CMK (cell line): ENCODE measurements at regions not wholly inside any gene's neighbourhood (a gene's known extent, or its start where the extent isn't known, plus 50 kb on each side); places are given as distances from the start of the nearest gene placed in this dataset.
"Not testable (repeated sequence)": the region's sequence is repeated elsewhere in the genome, so short reads cannot be mapped to it uniquely, and the experiment has no call there.

Experiments used
- DNase-seq: peaks from one replicate; pipeline ENCODE4 v3.0.0-alpha.2; 2010; ENCODE audit warnings: low read depth

GRCh38 chr6:103895136-103895535 is 964.6 kb downstream of the HACE1 start:
- DNase-seq, result no peak

GRCh38 chr6:103893141-103893581 is 966.6 kb downstream of the HACE1 start:
- no peak for DNase-seq

DNA sequence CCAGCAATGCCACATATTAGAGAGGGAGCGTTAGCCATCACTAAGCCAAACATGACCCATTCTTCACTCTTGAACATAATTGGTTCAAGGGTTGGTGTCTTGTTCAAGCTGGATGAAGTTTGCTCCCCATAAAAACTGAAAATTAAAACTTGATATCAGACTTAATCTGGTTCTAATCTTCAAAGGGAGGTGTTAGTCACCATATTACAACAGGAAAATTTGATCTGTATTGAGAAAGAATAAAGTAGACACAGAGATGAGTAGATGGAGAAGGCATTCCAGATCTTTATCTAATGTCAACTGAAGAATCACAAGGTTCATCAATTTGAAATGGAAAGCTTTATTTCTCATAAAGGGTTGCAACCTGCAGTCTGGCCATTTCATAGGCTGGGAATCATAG is 972.8 kb downstream of the HACE1 start:
- no peak for DNase-seq

DNA sequence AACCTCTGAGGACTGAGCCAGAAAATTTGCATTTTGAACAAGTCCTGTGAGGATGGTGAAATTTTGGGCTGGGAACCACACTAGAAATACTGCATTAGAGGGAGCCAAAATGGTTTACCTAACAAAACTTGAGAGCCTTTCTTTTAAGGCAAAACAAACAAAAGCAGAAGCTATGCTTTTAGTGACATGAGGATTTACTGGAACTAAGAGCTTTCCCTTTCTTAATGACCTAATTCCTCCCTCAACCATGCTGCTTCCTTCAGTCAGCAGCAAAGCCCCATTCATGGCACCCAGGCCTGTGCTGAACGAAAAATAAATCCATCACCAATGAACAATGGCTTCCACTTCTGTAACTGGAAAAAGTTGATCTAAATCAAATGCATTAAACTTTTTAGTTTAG is 974.3 kb downstream of the HACE1 start:
- no peak for DNase-seq

DNA sequence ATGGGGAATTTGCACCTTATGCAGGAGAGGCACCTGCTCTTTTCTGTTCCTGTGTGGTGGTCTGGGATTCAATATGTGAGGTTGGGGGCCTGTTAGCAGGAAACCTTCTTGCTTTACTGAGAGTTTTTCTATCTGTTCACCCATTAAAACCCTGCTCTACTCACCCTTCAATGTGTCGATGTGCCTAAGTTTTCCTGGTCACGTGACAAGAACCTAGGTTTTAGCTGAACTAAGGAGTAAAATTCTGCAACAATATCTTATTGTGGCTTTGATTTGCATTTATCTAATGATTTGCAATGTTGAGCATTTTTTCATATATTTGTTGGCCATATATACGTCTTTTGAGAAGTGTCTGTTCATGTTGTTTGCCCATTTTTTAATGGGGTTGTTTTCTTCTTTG is 979.9 kb downstream of the HACE1 start:
- DNase-seq, result no peak

- no peak for DNase-seq
These were observed 984.5 kb downstream of the HACE1 start for GRCh38 chr6:103875221-103875620.

DNA sequence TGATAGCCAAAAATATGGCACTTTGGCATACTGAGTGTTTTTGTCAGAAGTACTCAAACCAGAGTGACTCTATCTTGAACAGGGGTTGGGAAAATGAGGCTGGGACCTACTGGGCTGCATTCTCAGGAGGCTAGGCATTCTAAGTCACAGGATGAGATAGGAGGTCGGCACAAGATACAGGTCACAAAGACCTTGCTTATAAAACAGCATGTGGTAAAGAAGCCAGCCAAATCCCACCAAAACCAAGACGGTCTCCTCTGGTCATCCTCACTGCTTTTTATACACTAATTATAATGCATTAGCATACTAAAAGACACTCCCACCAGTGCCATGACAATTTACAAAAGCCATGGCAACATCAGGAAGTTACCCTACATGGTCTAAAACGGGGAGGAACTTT is 985.1 kb downstream of the HACE1 start:
- no peak for DNase-seq

DNA sequence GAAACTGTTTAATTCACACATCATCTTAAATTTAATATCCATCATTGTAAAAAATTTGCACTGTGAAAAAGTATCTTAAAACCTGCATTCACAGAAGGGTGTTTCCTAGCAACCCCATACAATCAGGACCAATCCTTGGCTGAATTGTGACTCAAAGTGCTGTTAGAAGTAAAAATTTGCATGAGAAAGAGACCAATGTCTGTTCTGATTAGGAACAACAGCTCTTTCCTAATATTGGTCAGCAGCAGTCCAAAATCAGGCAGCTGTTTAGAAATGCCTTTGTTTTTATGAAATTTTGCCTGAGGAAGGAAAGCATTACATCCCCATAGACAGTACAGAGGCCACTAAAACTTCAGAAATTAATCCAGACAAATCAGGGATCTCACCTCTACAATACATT is 987.0 kb downstream of the HACE1 start:
- DNase-seq, result no peak

DNA sequence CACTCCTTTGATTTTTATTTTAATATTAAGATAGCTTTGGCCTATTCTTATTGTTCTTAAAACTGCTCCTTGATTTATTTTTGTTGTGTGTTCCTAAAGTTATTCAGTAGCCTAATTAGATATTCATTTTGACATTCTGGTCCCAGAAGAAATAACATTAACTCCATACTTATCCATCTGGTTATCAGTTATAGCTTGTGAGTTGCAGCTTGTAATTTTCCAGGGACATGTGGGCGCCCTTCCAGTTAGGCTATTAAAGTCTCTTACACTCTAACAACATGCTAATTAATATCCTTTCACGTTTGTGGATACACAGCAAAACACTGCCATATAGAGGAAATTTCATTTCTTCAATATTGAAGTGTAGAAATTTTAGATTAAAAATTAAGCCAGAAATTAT is 987.5 kb downstream of the HACE1 start:
- no peak for DNase-seq

DNA sequence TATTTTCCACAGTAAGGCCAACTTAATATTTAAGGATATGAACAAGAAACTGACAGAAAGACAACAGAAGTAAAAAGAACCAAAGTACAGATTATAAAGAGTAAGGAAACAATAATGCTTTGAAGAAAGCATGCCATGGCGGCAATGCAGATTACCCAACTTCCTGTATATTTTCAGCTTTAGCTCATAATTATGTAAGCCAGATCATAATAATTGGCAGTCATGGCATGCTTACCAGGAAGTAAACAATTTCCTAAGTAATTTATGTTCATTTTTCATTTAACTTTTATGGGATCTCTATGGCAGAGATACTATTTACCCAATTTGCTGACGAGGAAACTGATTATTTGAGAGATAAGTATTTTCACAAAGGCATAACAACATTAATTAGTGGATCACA is 988.7 kb downstream of the HACE1 start:
- no peak for DNase-seq

DNA sequence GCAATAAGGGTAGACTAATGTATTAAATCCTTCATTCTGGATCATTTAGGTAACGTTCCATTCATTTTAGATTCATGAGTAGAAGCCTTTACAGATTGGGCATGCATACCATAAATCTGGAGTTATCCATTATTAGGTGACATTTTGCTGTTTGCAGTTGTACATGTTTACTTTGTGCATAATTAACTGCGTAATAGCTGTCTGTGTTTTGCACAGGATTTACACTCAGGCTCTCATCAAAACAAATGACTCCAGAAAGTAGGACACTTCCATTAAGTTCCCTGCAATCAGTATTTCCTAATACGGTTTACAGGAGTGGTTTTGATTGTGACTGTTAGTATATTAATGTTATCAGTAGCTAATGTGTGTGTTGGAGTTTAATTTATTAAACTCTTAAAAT is 997.4 kb downstream of the HACE1 start:
- no peak for DNase-seq

GRCh38 chr6:103858003-103858402 is 1001.7 kb downstream of the HACE1 start:
- no peak for DNase-seq

DNA sequence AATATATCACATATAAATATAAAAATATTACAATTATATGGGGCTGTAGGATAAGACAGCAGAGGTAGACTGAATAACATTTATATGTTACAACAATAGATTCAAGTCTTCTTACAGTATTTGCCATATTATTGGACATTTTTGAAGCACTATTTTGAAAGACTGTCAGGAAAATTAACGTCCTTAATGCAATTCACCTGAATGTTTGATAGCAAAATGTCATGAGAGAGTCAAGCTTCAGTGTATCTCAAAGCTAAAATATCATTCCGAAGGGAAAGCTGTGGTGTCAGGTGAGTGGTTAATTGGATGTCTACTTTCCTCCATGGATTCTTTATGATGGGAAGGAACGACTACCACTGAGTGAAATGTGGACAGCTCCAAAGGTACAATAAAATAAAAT is 1004.0 kb downstream of the HACE1 start:
- no peak for DNase-seq

DNA sequence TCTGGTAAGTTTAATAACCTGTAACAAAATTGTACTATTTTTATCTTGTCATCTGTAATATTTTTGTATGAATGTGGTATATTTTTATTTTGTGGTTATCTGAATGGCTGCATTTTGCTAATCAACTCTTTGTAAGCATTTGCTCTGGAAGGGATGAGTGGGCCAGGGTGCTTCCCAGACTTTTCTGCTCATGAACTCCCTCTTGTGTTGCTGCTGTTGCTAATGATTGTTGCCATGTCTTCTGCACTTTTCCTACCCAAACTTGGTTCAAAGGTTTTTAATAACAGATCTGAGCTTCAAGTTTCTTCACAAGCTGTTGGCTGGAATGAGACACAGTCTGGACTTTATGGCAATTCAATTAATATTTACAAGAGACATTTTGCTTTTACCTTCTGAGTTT is 1005.7 kb downstream of the HACE1 start:
- no peak for DNase-seq

DNA sequence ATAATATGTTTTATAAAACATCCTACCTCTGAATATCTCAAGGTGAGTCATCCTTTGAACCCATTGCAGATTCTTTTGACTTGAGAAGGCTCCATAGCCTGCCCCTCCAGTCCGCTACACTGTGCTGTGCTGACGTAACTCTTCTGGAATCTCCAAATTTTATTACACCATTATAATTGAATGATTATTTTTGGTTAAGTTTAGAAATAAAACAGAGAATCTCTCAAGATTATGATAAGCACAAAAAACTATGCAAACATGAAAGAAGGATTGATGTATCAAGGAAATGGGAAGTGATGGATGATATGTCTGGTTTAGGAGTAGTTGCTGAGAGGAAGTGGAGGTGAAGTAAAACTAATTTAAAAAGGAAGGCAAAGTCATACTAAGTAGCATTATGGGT is 1021.3 kb downstream of the HACE1 start:
- no peak for DNase-seq

- DNase-seq, result no peak
These were observed 1033.5 kb downstream of the HACE1 start for GRCh38 chr6:103826209-103826608.

DNA sequence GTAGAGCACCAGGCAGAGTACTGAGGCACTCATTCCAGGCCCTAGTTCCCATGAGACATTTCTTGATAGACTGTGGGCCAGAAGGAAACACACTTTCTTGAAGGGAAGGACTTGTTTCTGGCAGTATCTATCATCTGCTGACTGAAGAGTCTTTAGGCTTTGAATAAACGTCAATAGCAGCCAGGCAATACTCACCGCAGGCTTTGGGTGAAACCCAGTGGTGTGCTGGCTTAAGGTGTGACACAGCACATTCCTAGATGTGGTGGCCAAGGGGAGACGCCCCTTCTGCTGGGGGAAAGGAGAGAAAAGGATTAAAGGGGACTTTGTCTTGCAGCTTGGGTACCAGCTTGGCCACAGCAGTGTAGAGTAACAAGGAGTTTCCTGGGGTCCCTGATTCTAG is 1039.6 kb downstream of the HACE1 start:
- DNase-seq, result no peak

- no peak for DNase-seq
These were observed 1040.2 kb downstream of the HACE1 start for GRCh38 chr6:103819509-103819908.

DNA sequence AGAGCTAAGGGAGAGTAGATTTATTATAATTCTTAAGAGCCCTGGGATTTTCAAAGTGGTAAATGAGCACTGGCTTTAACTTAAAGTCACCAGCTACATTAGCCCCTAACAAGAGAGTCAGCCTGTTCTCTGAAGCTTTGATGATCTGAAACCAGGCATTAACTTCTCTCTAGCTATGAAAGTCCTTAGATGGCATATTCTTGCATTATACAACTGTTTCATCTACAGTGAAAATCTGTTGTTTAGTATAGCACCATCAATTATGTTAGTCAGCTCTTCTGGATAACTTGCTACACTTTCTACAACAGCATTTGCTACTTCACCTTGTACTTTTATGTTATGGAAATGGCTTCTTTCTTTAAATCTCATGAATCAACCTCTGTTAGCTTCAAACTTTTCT is 1046.7 kb downstream of the HACE1 start:
- no peak for DNase-seq

DNA sequence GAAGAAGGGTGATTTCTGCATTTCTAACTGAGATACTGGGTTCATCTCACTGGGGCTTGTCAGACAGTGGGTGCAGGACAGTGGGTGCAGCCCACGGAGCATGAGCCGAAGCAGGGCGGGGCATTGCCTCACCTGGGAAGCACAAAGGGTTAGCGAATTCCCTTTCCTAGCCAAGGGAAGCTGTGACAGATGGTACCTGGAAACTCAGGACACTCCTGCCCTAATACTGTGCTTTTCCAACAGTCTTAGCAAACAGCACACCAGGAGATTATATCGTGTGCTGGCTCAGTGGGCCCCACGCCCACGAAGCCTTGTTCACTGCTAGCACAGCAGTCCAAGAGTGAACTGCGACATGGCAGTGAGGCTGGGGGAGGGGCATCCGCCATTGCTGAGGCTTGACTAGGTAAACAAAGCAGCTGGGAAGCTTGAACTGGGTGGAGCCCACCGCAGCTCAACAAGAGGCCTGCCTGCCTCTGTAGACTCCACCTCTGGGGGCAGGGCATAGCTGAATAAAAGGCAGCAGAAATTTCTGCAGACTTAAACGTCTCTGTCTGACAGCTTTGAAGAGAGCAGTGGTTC is 1057.7 kb downstream of the HACE1 start:
- not testable (repeated sequence) for DNase-seq

- no peak for DNase-seq
These were observed 1059.6 kb downstream of the HACE1 start for GRCh38 chr6:103799971-103800670.

DNA sequence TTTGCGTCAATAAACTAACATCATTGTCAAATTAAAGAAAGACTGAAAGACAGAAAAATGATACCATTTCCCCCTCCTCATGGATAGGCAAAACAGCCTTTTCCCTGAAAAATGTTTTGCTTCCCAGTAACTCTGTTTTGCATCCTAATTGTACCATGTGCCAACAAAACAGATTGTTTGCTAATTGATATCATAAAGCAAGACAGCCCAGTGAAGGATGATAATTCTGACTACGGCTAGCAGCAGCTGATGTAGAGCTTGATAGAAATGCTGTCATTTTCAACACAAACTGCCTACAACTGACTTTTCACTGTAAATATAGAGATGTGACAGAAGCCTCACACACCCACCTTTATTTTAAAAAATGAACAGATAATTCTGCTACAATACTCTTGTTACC is 1061.6 kb downstream of the HACE1 start:
- DNase-seq, result no peak

- no peak for DNase-seq
These were observed 1062.0 kb downstream of the HACE1 start for GRCh38 chr6:103797738-103798137.

GRCh38 chr6:103791458-103791857 is 1068.3 kb downstream of the HACE1 start:
- DNase-seq, result no peak
